ENCODE measurements at regions not wholly inside any gene's neighbourhood (a gene's known extent, or its start where the extent isn't known, plus 50 kb on each side); places are given as distances from the start of the nearest gene placed in this dataset.
"Not testable (repeated sequence)": the region's sequence is repeated elsewhere in the genome, so short reads cannot be mapped to it uniquely, and the experiment has no call there.

DNA sequence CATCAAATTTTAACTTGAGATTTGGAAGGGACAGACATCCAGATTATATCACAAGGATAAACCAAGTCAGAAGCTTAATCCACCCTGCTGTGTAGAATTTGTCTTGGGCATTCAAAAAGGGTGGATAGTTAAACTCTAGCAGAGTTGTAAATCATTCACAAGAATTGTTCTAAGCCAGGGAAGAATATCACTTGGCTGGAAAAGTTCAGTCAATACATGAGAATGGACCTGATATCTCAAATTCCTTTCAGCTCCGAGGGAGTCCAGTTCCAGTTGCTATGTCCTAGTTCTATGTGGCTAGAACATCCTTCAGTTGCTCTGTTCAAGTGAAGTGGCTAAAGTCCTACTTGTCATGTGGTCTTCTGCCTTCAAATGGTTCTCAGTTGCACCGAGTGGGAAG is 351.8 kb upstream of the JARID2 start:
- ChIA-PET POLR2A (no interaction called here), CTCF (no interaction called here)
- no peaks in the 10 kb centered on the region for H3K36me3 ChIP-seq (ENCODE audit: control insufficient read depth, insufficient read depth, low read length)
- no peaks in the 10 kb centered on the region for H3K9me3 ChIP-seq
- H3K4me1 Mint-ChIP-seq (ENCODE audit: low read depth, unreplicated experiment) = no peaks in the 10 kb centered on the region
- H3K9me3 Mint-ChIP-seq (ENCODE audit: unreplicated experiment) = no peaks in the 10 kb centered on the region
- TF ChIP-seq CTCF (IDR thresholded peaks at IDR 0.05; ENCODE audit: insufficient read depth in 1 of 2, low read depth in 1 of 2, low read length in 1 of 2, severe bottlenecking in 1 of 2, unreplicated experiment in 1 of 2) = no peak
- no peak overlapping the region for H3K4me3 ChIP-seq (ENCODE audit: low read depth, low read length)
- H3K4me1 ChIP-seq = no peaks in the 10 kb centered on the region
- no peaks in the 10 kb centered on the region for H3K27me3 ChIP-seq (replicated peaks; ENCODE audit: control insufficient read depth, insufficient read depth, low read length)
- DNase-seq = no peak
- no peaks in the 10 kb centered on the region for H3K27me3 Mint-ChIP-seq (ENCODE audit: insufficient read depth, unreplicated experiment)
- no peaks in the 10 kb centered on the region for H3K36me3 Mint-ChIP-seq (ENCODE audit: insufficient read depth, unreplicated experiment)
- H3K4me3 Mint-ChIP-seq (ENCODE audit: unreplicated experiment) = no peak overlapping the region
- no TSS peak for BruUV-seq (replicated peaks)
- intact Hi-C loops (cut with micrococcal nuclease; ENCODE audit: unreplicated experiment) = no loop called here
- no peak overlapping the region for H3K27ac Mint-ChIP-seq (ENCODE audit: unreplicated experiment)

GRCh38 chr6:14896475-14896874 is 349.4 kb upstream of the JARID2 start:
- Histone ChIP-seq H3K9me3 (no peaks in the 10 kb centered on the region), H3K27me3 (replicated peaks; ENCODE audit: control insufficient read depth, insufficient read depth, low read length) (no peaks in the 10 kb centered on the region), H3K4me1 (no peaks in the 10 kb centered on the region), H3K36me3 (ENCODE audit: control insufficient read depth, insufficient read depth, low read length) (no peaks in the 10 kb centered on the region), H3K4me3 (ENCODE audit: low read depth, low read length) (no peak overlapping the region)
- H3K4me1 Mint-ChIP-seq (ENCODE audit: low read depth, unreplicated experiment) = no peaks in the 10 kb centered on the region
- BruUV-seq (replicated peaks) = no TSS peak
- DNase-seq = no peak
- H3K27ac Mint-ChIP-seq (ENCODE audit: unreplicated experiment) = no peak overlapping the region
- CTCF ChIA-PET = no interaction called here
- no peak overlapping the region for H3K4me3 Mint-ChIP-seq (ENCODE audit: unreplicated experiment)
- H3K27me3 Mint-ChIP-seq (ENCODE audit: insufficient read depth, unreplicated experiment) = no peaks in the 10 kb centered on the region
- intact Hi-C loops (cut with micrococcal nuclease; ENCODE audit: unreplicated experiment) = no loop called here
- no peak for TF ChIP-seq CTCF (IDR thresholded peaks at IDR 0.05; ENCODE audit: insufficient read depth in 1 of 2, low read depth in 1 of 2, low read length in 1 of 2, severe bottlenecking in 1 of 2, unreplicated experiment in 1 of 2)
- POLR2A ChIA-PET = no interaction called here
- H3K9me3 Mint-ChIP-seq (ENCODE audit: unreplicated experiment) = no peaks in the 10 kb centered on the region
- no peaks in the 10 kb centered on the region for H3K36me3 Mint-ChIP-seq (ENCODE audit: insufficient read depth, unreplicated experiment)

DNA sequence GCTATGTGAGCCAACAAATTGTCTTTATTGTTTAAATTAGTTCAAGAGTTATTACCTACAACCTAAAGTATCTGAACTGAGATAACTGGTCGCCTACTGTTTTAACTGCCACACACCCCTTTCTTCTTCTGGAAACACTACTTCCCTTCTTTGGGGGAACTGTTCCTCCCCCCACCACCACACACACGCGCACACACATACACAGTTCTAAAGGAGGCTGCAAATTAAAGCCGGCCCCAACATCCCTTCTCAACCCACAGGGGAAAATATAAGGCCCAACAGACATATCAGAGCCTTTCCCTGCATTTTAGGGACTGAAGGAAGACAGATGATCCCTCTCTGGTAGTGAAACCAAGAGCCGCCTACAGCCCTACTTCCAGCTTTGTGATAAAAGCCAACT is 348.0 kb upstream of the JARID2 start:
- Mint-ChIP-seq H3K36me3 (ENCODE audit: insufficient read depth, unreplicated experiment) (no peaks in the 10 kb centered on the region), H3K4me1 (ENCODE audit: low read depth, unreplicated experiment) (no peaks in the 10 kb centered on the region), H3K4me3 (ENCODE audit: unreplicated experiment) (no peak overlapping the region), H3K27ac (ENCODE audit: unreplicated experiment) (no peak overlapping the region), H3K27me3 (ENCODE audit: insufficient read depth, unreplicated experiment) (no peaks in the 10 kb centered on the region), H3K9me3 (ENCODE audit: unreplicated experiment) (no peaks in the 10 kb centered on the region)
- BruUV-seq (replicated peaks) = no TSS peak
- TF ChIP-seq CTCF (IDR thresholded peaks at IDR 0.05; ENCODE audit: insufficient read depth in 1 of 2, low read depth in 1 of 2, low read length in 1 of 2, severe bottlenecking in 1 of 2, unreplicated experiment in 1 of 2) = no peak
- Histone ChIP-seq H3K36me3 (ENCODE audit: control insufficient read depth, insufficient read depth, low read length) (no peaks in the 10 kb centered on the region), H3K9me3 (no peaks in the 10 kb centered on the region), H3K4me3 (ENCODE audit: low read depth, low read length) (no peak overlapping the region), H3K27me3 (replicated peaks; ENCODE audit: control insufficient read depth, insufficient read depth, low read length) (no peaks in the 10 kb centered on the region), H3K4me1 (no peaks in the 10 kb centered on the region)
- ChIA-PET POLR2A (no interaction called here), CTCF (no interaction called here)
- intact Hi-C loops (cut with micrococcal nuclease; ENCODE audit: unreplicated experiment) = no loop called here
- no peak for DNase-seq

DNA sequence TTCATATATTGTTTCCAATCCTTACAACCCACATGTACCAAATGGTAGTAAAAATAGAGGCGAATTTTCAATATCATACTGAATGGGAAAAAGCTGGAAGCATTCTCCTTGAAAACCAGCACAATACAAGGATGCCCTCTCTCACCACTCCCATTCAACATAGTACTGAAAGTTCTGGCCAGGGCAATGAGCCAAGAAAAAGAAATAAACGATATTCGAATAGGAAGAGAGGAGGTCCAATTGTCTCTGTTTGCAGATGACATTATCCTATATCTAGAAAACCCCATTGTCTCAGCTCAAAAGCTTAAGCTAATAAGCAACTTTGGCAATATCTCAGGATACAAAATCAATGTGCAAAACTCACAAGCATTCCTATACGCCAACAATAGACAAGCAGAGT is 346.4 kb upstream of the JARID2 start:
- H3K4me1 Mint-ChIP-seq (ENCODE audit: low read depth, unreplicated experiment); H3K4me1 ChIP-seq; H3K4me3 ChIP-seq (ENCODE audit: low read depth, low read length); H3K9me3 ChIP-seq; H3K9me3 Mint-ChIP-seq (ENCODE audit: unreplicated experiment); H3K27me3 Mint-ChIP-seq (ENCODE audit: insufficient read depth, unreplicated experiment); H3K27ac Mint-ChIP-seq (ENCODE audit: unreplicated experiment); intact Hi-C loops (cut with micrococcal nuclease; ENCODE audit: unreplicated experiment); CTCF ChIA-PET; DNase-seq; H3K36me3 ChIP-seq (ENCODE audit: control insufficient read depth, insufficient read depth, low read length); H3K4me3 Mint-ChIP-seq (ENCODE audit: unreplicated experiment); H3K36me3 Mint-ChIP-seq (ENCODE audit: insufficient read depth, unreplicated experiment); H3K27me3 ChIP-seq (replicated peaks; ENCODE audit: control insufficient read depth, insufficient read depth, low read length); BruUV-seq (replicated peaks); POLR2A ChIA-PET: not testable (repeated sequence)

Data from Caco-2 (cell line).